GM19351 (cell line): ENCODE measurements at regions not wholly inside any gene's neighbourhood (a gene's known extent, or its start where the extent isn't known, plus 50 kb on each side); places are given as distances from the start of the nearest gene placed in this dataset.

ENCODE experiments used
- ATAC-seq: cut with Tn5 transposase; IDR thresholded peaks from one replicate; pipeline ENCODE4 v1.9.1; 2021; ENCODE audit warnings: mild to moderate bottlenecking, moderate library complexity; ENCODE audit not compliant: unreplicated experiment

GRCh38 chr4:57504797-57505530 is 394.8 kb upstream of the IGFBP7 start:
- ATAC-seq, result no peak

GRCh38 chr4:57504139-57504538 is 394.0 kb upstream of the IGFBP7 start:
- no peak for ATAC-seq

- ATAC-seq, result no peak
These were observed 391.5 kb upstream of the IGFBP7 start for GRCh38 chr4:57501720-57502119.

- no peak for ATAC-seq
These were observed 389.6 kb upstream of the IGFBP7 start for GRCh38 chr4:57499786-57500185.

- no peak for ATAC-seq
These were observed 388.1 kb upstream of the IGFBP7 start for GRCh38 chr4:57498251-57498650.

GRCh38 chr4:57496697-57497471 is 386.7 kb upstream of the IGFBP7 start:
- ATAC-seq, result no peak

GRCh38 chr4:57494821-57495220 is 384.6 kb upstream of the IGFBP7 start:
- ATAC-seq, result no peak

- no peak for ATAC-seq
These were observed 382.2 kb upstream of the IGFBP7 start for GRCh38 chr4:57492251-57492878.

- no peak for ATAC-seq
These were observed 381.2 kb upstream of the IGFBP7 start for GRCh38 chr4:57491388-57491787.

- ATAC-seq, result no peak
These were observed 380.5 kb upstream of the IGFBP7 start for GRCh38 chr4:57490520-57491255.

- no peak for ATAC-seq
These were observed 378.4 kb upstream of the IGFBP7 start for GRCh38 chr4:57488366-57489162.

GRCh38 chr4:57475424-57475823 is 365.2 kb upstream of the IGFBP7 start:
- ATAC-seq, result no peak

- ATAC-seq, result no peak
These were observed 355.3 kb upstream of the IGFBP7 start for GRCh38 chr4:57465321-57466056.

- no peak for ATAC-seq
These were observed 352.7 kb upstream of the IGFBP7 start for GRCh38 chr4:57462843-57463242.

GRCh38 chr4:57460967-57461366 is 350.8 kb upstream of the IGFBP7 start:
- no peak for ATAC-seq

- ATAC-seq, result no peak
These were observed 338.7 kb upstream of the IGFBP7 start for GRCh38 chr4:57448901-57449300.

- no peak for ATAC-seq
These were observed 338.3 kb upstream of the IGFBP7 start for GRCh38 chr4:57448452-57448851.

GRCh38 chr4:57446266-57446665 is 336.1 kb upstream of the IGFBP7 start:
- ATAC-seq, result no peak

GRCh38 chr4:57445686-57446085 is 335.5 kb upstream of the IGFBP7 start:
- ATAC-seq, result no peak

- ATAC-seq, result no peak
These were observed 334.5 kb upstream of the IGFBP7 start for GRCh38 chr4:57444671-57445070.
